ENCODE measurements at regions not wholly inside any gene's neighbourhood (a gene's known extent, or its start where the extent isn't known, plus 50 kb on each side); places are given as distances from the start of the nearest gene placed in this dataset.

DNA sequence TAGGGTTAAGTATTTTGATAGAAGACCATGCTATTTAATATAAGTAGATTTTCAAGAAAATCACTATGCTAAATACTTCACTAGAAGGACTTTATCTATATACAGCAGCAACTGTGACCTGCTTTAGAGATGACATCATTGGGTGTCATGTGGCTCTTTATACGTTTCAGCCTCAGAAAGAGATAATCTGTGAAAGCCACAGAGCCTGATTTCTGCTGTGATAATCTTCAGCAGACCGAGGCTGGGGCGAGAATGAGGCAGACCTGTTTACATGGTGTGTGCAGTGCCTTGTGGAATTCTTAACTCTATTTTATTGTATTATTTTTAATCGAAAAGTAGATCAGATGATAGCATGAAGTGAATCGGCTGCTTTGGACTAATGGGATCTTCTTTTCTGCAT lies 471.2 kb downstream of the MFSD1 start:
- Histone ChIP-seq H3K79me2 (replicated peaks; ENCODE audit: insufficient read depth) (no peaks in the 10 kb centered on the region), H3K36me3 (ENCODE audit: insufficient read depth) (no peaks in the 10 kb centered on the region), H3K4me1 (ENCODE audit: insufficient read depth) (no peaks in the 10 kb centered on the region), H3K4me3 (no peak overlapping the region), H3F3A (replicated peaks; ENCODE audit: low read depth) (no peaks in the 10 kb centered on the region), H3K9me2 (ENCODE audit: insufficient read depth) (no peaks in the 10 kb centered on the region), H4K20me1 (replicated peaks; ENCODE audit: insufficient read depth) (no peaks in the 10 kb centered on the region; the same call in 1 of the 2 replicates), H3K27ac (ENCODE audit: low read depth) (no peak overlapping the region), H2AFZ (no peak overlapping the region), H3K27me3 (ENCODE audit: insufficient read depth) (no peaks in the 10 kb centered on the region), H3K4me2 (no peak overlapping the region)
- Mint-ChIP-seq H3K4me1 (no peaks in the 10 kb centered on the region), H3K36me3 (ENCODE audit: low read depth) (no peaks in the 10 kb centered on the region), H3K4me3 (no peak overlapping the region), H3K27me3 (ENCODE audit: insufficient read depth, low read depth, poor library complexity) (no peaks in the 10 kb centered on the region), H3K9me3 (no peaks in the 10 kb centered on the region), H3K27ac (no peak overlapping the region)
- TF ChIP-seq EZH2 (IDR thresholded peaks at IDR 0.05; ENCODE audit: low read depth, unreplicated experiment) (no peak), CREB1 (CRISPR knock-in tag; IDR thresholded peaks at IDR 0.05; ENCODE audit: low read depth) (no peak), POLR2AphosphoS5 (IDR thresholded peaks at IDR 0.05; ENCODE audit: low read depth) (no peak), NANOG (IDR thresholded peaks at IDR 0.05; ENCODE audit: borderline replicate concordance) (no peak), CTCF (conservative IDR thresholded peaks at IDR 0.05; ENCODE audit: low read depth in 2 of 2) (no peak), ZNF331 (CRISPR knock-in tag; IDR thresholded peaks at IDR 0.05; ENCODE audit: low read depth) (no peak), ZNF462 (CRISPR knock-in tag; IDR thresholded peaks at IDR 0.05) (no peak), ZNF114 (CRISPR knock-in tag; IDR thresholded peaks at IDR 0.05) (no peak), STAT1 (IDR thresholded peaks at IDR 0.05; ENCODE audit: unreplicated experiment) (no peak), EZH2phosphoT487 (IDR thresholded peaks at IDR 0.05; ENCODE audit: unreplicated experiment) (no peak), JUNB (IDR thresholded peaks at IDR 0.05; ENCODE audit: unreplicated experiment) (no peak)
- TF ChIP-seq, protein P1, sequence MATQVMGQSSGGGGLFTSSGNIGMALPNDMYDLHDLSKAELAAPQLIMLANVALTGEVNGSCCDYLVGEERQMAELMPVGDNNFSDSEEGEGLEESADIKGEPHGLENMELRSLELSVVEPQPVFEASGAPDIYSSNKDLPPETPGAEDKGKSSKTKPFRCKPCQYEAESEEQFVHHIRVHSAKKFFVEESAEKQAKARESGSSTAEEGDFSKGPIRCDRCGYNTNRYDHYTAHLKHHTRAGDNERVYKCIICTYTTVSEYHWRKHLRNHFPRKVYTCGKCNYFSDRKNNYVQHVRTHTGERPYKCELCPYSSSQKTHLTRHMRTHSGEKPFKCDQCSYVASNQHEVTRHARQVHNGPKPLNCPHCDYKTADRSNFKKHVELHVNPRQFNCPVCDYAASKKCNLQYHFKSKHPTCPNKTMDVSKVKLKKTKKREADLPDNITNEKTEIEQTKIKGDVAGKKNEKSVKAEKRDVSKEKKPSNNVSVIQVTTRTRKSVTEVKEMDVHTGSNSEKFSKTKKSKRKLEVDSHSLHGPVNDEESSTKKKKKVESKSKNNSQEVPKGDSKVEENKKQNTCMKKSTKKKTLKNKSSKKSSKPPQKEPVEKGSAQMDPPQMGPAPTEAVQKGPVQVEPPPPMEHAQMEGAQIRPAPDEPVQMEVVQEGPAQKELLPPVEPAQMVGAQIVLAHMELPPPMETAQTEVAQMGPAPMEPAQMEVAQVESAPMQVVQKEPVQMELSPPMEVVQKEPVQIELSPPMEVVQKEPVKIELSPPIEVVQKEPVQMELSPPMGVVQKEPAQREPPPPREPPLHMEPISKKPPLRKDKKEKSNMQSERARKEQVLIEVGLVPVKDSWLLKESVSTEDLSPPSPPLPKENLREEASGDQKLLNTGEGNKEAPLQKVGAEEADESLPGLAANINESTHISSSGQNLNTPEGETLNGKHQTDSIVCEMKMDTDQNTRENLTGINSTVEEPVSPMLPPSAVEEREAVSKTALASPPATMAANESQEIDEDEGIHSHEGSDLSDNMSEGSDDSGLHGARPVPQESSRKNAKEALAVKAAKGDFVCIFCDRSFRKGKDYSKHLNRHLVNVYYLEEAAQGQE (IDR thresholded peaks at IDR 0.05; ENCODE audit: unreplicated experiment), result no peak
- TF ChIP-seq, protein P2, sequence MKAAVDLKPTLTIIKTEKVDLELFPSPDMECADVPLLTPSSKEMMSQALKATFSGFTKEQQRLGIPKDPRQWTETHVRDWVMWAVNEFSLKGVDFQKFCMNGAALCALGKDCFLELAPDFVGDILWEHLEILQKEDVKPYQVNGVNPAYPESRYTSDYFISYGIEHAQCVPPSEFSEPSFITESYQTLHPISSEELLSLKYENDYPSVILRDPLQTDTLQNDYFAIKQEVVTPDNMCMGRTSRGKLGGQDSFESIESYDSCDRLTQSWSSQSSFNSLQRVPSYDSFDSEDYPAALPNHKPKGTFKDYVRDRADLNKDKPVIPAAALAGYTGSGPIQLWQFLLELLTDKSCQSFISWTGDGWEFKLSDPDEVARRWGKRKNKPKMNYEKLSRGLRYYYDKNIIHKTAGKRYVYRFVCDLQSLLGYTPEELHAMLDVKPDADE (IDR thresholded peaks at IDR 0.05), result no peak
- ATAC-seq (no peak), DNase-seq (ENCODE audit: low spot score) (no peak)
